RPMI8226 (cell line): ENCODE measurements at regions not wholly inside any gene's neighbourhood (a gene's known extent, or its start where the extent isn't known, plus 50 kb on each side); places are given as distances from the start of the nearest gene placed in this dataset.
"Not testable (repeated sequence)": the region's sequence is repeated elsewhere in the genome, so short reads cannot be mapped to it uniquely, and the experiment has no call there.

Source experiments
- DNase-seq: peaks from one replicate; pipeline ENCODE4 v3.0.0-alpha.2; 2015

GRCh38 chr4:1572521-1572920 is 111.6 kb downstream of the FAM53A start:
- no peak for DNase-seq

- no peak for DNase-seq
These were observed 112.1 kb downstream of the FAM53A start for GRCh38 chr4:1572010-1572385.

GRCh38 chr4:1571165-1572009 is 112.7 kb downstream of the FAM53A start:
- DNase-seq = no peak

GRCh38 chr4:1570291-1571164 is 113.6 kb downstream of the FAM53A start:
- DNase-seq = peak; percentile 26

- no peak for DNase-seq
These were observed 114.5 kb downstream of the FAM53A start for GRCh38 chr4:1569461-1570151.

- no peak for DNase-seq
These were observed 115.2 kb downstream of the FAM53A start for GRCh38 chr4:1568855-1569460.

GRCh38 chr4:1567808-1568581 is 116.1 kb downstream of the FAM53A start:
- peak; percentile 52 for DNase-seq

GRCh38 chr4:1567519-1567807 is 116.7 kb downstream of the FAM53A start:
- no peak for DNase-seq

GRCh38 chr4:1566838-1567518 is 117.1 kb downstream of the FAM53A start:
- DNase-seq = no peak

- DNase-seq = not testable (repeated sequence)
These were observed 117.7 kb downstream of the FAM53A start for GRCh38 chr4:1566301-1566837.

GRCh38 chr4:1565598-1566295 is 118.4 kb downstream of the FAM53A start:
- DNase-seq = no peak

- DNase-seq = no peak
These were observed 119.4 kb downstream of the FAM53A start for GRCh38 chr4:1564535-1565375.

GRCh38 chr4:1563768-1564485 is 120.2 kb downstream of the FAM53A start:
- no peak for DNase-seq

- no peak for DNase-seq
These were observed 120.9 kb downstream of the FAM53A start for GRCh38 chr4:1563241-1563640.

- no peak for DNase-seq
These were observed 121.3 kb downstream of the FAM53A start for GRCh38 chr4:1562771-1563170.

GRCh38 chr4:1562371-1562770 is 121.7 kb downstream of the FAM53A start:
- no peak for DNase-seq

GRCh38 chr4:1561286-1561990 is 122.7 kb downstream of the FAM53A start:
- no peak for DNase-seq

GRCh38 chr4:1559896-1560650 is 124.0 kb downstream of the FAM53A start:
- DNase-seq = no peak
